ENCODE measurements at regions not wholly inside any gene's neighbourhood (a gene's known extent, or its start where the extent isn't known, plus 50 kb on each side); places are given as distances from the start of the nearest gene placed in this dataset.
A peak's percentile ranks its signal among the peaks of the same experiment; 100 is the strongest.

GRCh38 chr13:50128428-50128931, 113.2 kb downstream of the KCNRG start:
- FAIRE-seq = no peak

GRCh38 chr13:50129081-50129705, 113.9 kb downstream of the KCNRG start:
- H3K4me3 ChIP-seq (ENCODE audit: insufficient read depth, low read depth, low read length) = peak overlapping the region; percentile 54
- peak overlapping the region; percentile 38 for H2AFZ ChIP-seq (ENCODE audit: low read depth, low read length)
- no peak for DNase-seq (ENCODE audit: low read depth)

More at GRCh38 chr13:50128428-50128931, 113.2 kb downstream of the KCNRG start:
- Histone ChIP-seq H3K4me3 (ENCODE audit: insufficient read depth, low read depth, low read length) (no peak overlapping the region), H3K36me3 (ENCODE audit: insufficient read depth, low read length) (no peaks in the 10 kb centered on the region), H3K27me3 (ENCODE audit: insufficient read depth, low read length) (peaks cover 55% of the 10 kb centered on the region), H3K4me2 (ENCODE audit: low read length) (no peak overlapping the region), H3K79me2 (ENCODE audit: insufficient read depth, low read length) (peaks cover under 1% of the 10 kb centered on the region), H3K9me3 (ENCODE audit: insufficient read depth, low read depth, low read length) (peaks cover 6% of the 10 kb centered on the region), H4K20me1 (ENCODE audit: insufficient read depth, low read length) (peaks cover 17% of the 10 kb centered on the region), H3K9ac (ENCODE audit: low read length) (no peak overlapping the region), H2AFZ (ENCODE audit: low read depth, low read length) (no peak overlapping the region), H3K4me1 (ENCODE audit: insufficient read depth, low read length) (peaks cover 36% of the 10 kb centered on the region), H3K27ac (ENCODE audit: low read depth, low read length) (no peak overlapping the region)
- peak overlapping the region; percentile 88 for H3K27ac Mint-ChIP-seq (ENCODE audit: unreplicated experiment)
- no peak for DNase-seq (ENCODE audit: low read depth)
- H3K27me3 Mint-ChIP-seq (ENCODE audit: low read depth, unreplicated experiment) = peaks cover 45% of the 10 kb centered on the region
- H3K4me3 Mint-ChIP-seq (ENCODE audit: unreplicated experiment) = peak overlapping the region; percentile 67
- H3K9me3 Mint-ChIP-seq (ENCODE audit: unreplicated experiment) = peaks cover 26% of the 10 kb centered on the region
- H3K36me3 Mint-ChIP-seq (ENCODE audit: low read depth, unreplicated experiment) = peaks cover 7% of the 10 kb centered on the region
- peaks cover 19% of the 10 kb centered on the region for H3K4me1 Mint-ChIP-seq (ENCODE audit: low read depth, unreplicated experiment)
- TF ChIP-seq CTCF (IDR thresholded peaks at IDR 0.05; ENCODE audit: insufficient read depth, low read depth, low read length) (no peak), EZH2 (IDR thresholded peaks at IDR 0.05; ENCODE audit: insufficient read depth, low read length) (no peak)

More at GRCh38 chr13:50129081-50129705, 113.9 kb downstream of the KCNRG start:
- Histone ChIP-seq H3K4me1 (ENCODE audit: insufficient read depth, low read length) (peaks cover 34% of the 10 kb centered on the region), H3K9me3 (ENCODE audit: insufficient read depth, low read depth, low read length) (peaks cover 10% of the 10 kb centered on the region), H4K20me1 (ENCODE audit: insufficient read depth, low read length) (peaks cover 17% of the 10 kb centered on the region), H3K36me3 (ENCODE audit: insufficient read depth, low read length) (no peaks in the 10 kb centered on the region), H3K79me2 (ENCODE audit: insufficient read depth, low read length) (no peaks in the 10 kb centered on the region), H3K4me2 (ENCODE audit: low read length) (peak overlapping the region; percentile 88), H3K9ac (ENCODE audit: low read length) (peak overlapping the region; percentile 70), H3K27me3 (ENCODE audit: insufficient read depth, low read length) (peaks cover 62% of the 10 kb centered on the region), H3K27ac (ENCODE audit: low read depth, low read length) (no peak overlapping the region)
- no peak for TF ChIP-seq EZH2 (IDR thresholded peaks at IDR 0.05; ENCODE audit: insufficient read depth, low read length)
- no peak for TF ChIP-seq CTCF (IDR thresholded peaks at IDR 0.05; ENCODE audit: insufficient read depth, low read depth, low read length)
- H3K36me3 Mint-ChIP-seq (ENCODE audit: low read depth, unreplicated experiment) = peaks cover 12% of the 10 kb centered on the region
- H3K9me3 Mint-ChIP-seq (ENCODE audit: unreplicated experiment) = peaks cover 33% of the 10 kb centered on the region
- no peak for FAIRE-seq
- H3K27me3 Mint-ChIP-seq (ENCODE audit: low read depth, unreplicated experiment) = peaks cover 52% of the 10 kb centered on the region
- peak overlapping the region; percentile 75 for H3K27ac Mint-ChIP-seq (ENCODE audit: unreplicated experiment)
- peak overlapping the region; percentile 60 for H3K4me3 Mint-ChIP-seq (ENCODE audit: unreplicated experiment)
- H3K4me1 Mint-ChIP-seq (ENCODE audit: low read depth, unreplicated experiment) = peaks cover 16% of the 10 kb centered on the region

Data from astrocyte (in vitro differentiated cells and primary cell).